Smooth muscle cell (in vitro differentiated cells): ENCODE measurements at regions not wholly inside any gene's neighbourhood (a gene's known extent, or its start where the extent isn't known, plus 50 kb on each side); places are given as distances from the start of the nearest gene placed in this dataset.

Experiments used
- DNase-seq: peaks from one replicate; lab custom pipeline; 2025; ENCODE audit not compliant: unreplicated experiment; lab: John Stamatoyannopoulos, UW
- H2AFZ ChIP-seq: fragments of 200-600 bp; sonication (generic); 2 replicates; pipeline ENCODE4 v1.6.0; 2016; ENCODE audit warnings: antibody characterized with exemption, low read depth, mild to moderate bottlenecking
- H3F3A ChIP-seq: fragments of 200-600 bp; sonication (generic); 2 replicates; pipeline ENCODE4 v1.6.0; 2017; ENCODE audit warnings: antibody characterized with exemption, low read depth
- H3K27ac ChIP-seq: fragments of 200-600 bp; sonication (generic); 2 replicates; pipeline ENCODE4 v1.5.1; 2016; ENCODE audit warnings: low read depth, mild to moderate bottlenecking
- H3K27me3 ChIP-seq: fragments of 200-600 bp; sonication (generic); 2 replicates; pipeline ENCODE4 v1.6.1; 2016; ENCODE audit warnings: low read depth, mild to moderate bottlenecking
- H3K36me3 ChIP-seq: fragments of 200-600 bp; sonication (generic); 2 replicates; pipeline ENCODE4 v1.5.1; 2016; ENCODE audit warnings: low read depth
- H3K4me1 ChIP-seq: fragments of 200-600 bp; sonication (generic); 2 replicates; pipeline ENCODE4 v1.5.1; 2016; ENCODE audit warnings: low read depth
- H3K4me2 ChIP-seq: fragments of 200-600 bp; sonication (generic); 2 replicates; pipeline ENCODE4 v1.6.0; 2016; ENCODE audit warnings: mild to moderate bottlenecking
- H3K4me3 ChIP-seq: fragments of 200-600 bp; sonication (generic); 2 replicates; pipeline ENCODE4 v1.5.1; 2016; ENCODE audit warnings: mild to moderate bottlenecking
- H3K79me2 ChIP-seq: fragments of 200-600 bp; sonication (generic); 2 replicates; pipeline ENCODE4 v1.6.0; 2016; ENCODE audit warnings: low read depth, mild to moderate bottlenecking
- H3K9ac ChIP-seq: fragments of 200-600 bp; sonication (generic); 2 replicates; pipeline ENCODE4 v1.6.0; 2016; ENCODE audit warnings: low read depth
- H3K9me3 ChIP-seq: fragments of 200-600 bp; sonication (generic); replicated peaks from 2 replicates; pipeline ENCODE4 v1.5.1; 2016; ENCODE audit warnings: low read depth
- H4K20me1 ChIP-seq: fragments of 200-600 bp; sonication (generic); 2 replicates; pipeline ENCODE4 v1.6.0; 2016; ENCODE audit warnings: low read depth
- WGBS: methylation state at CpG from one replicate; pipeline ENCODE4 v1.1.7; 2016; ENCODE audit warnings: low lambda C conversion rate; 5-methylcytosine and 5-hydroxymethylcytosine counted together
- TF ChIP-seq, protein P1 (sequence below): fragments of 200-600 bp; sonication (generic); IDR thresholded peaks from 2 replicates; pipeline ENCODE4 v1.5.1; 2017; ENCODE audit warnings: borderline replicate concordance, mild to moderate bottlenecking, antibody characterized with exemption; ENCODE audit not compliant: insufficient read depth, poor library complexity, severe bottlenecking

DNA sequence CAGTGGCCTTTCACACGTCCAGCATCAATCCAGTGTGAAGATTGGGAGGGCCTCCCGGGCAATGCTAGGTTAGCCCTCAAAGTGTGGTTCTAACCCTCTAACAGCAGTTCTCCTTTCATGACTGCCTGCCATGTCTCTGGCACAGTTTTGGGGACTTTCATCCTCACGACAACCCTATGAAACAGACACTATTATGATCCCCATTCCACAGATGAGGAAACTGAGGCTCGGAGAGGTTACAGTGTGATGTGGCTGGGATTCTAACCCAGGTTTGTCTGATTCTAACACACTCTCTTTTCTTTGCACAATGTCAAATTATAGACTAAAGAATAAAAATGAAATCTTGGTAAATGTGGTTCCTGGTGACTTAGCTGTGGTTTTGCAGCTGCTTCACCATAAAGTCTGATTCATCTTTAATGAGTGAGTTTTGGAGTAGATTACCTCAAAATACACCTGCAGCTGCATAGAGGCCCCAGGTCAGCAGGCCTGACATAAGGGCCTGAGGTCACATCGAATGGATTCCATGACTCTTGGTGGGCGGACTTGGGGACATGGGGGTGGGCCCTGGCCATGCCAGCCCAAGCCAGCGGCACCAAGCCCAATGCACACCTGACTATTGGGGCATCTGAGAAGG, 214.4 kb downstream of the GLI2 start:
- no peak for DNase-seq
- TF ChIP-seq, protein P1, sequence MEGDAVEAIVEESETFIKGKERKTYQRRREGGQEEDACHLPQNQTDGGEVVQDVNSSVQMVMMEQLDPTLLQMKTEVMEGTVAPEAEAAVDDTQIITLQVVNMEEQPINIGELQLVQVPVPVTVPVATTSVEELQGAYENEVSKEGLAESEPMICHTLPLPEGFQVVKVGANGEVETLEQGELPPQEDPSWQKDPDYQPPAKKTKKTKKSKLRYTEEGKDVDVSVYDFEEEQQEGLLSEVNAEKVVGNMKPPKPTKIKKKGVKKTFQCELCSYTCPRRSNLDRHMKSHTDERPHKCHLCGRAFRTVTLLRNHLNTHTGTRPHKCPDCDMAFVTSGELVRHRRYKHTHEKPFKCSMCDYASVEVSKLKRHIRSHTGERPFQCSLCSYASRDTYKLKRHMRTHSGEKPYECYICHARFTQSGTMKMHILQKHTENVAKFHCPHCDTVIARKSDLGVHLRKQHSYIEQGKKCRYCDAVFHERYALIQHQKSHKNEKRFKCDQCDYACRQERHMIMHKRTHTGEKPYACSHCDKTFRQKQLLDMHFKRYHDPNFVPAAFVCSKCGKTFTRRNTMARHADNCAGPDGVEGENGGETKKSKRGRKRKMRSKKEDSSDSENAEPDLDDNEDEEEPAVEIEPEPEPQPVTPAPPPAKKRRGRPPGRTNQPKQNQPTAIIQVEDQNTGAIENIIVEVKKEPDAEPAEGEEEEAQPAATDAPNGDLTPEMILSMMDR: no peak
- no peaks in the 10 kb centered on the region for H3F3A ChIP-seq
- H3K36me3 ChIP-seq: no peaks in the 10 kb centered on the region
- H3K9me3 ChIP-seq: no peaks in the 10 kb centered on the region
- no peak overlapping the region for H3K4me2 ChIP-seq
- no peak overlapping the region for H3K9ac ChIP-seq
- no peaks in the 10 kb centered on the region for H3K4me1 ChIP-seq
- H3K27ac ChIP-seq: no peak overlapping the region
- H2AFZ ChIP-seq: no peak overlapping the region
- no peak overlapping the region for H3K4me3 ChIP-seq
- 97% methylated on average over 7 of the region's 7 CpGs for WGBS
- H3K27me3 ChIP-seq: no peaks in the 10 kb centered on the region
- peaks cover 68% of the 10 kb centered on the region for H4K20me1 ChIP-seq
- peaks cover 28% of the 10 kb centered on the region for H3K79me2 ChIP-seq

DNA sequence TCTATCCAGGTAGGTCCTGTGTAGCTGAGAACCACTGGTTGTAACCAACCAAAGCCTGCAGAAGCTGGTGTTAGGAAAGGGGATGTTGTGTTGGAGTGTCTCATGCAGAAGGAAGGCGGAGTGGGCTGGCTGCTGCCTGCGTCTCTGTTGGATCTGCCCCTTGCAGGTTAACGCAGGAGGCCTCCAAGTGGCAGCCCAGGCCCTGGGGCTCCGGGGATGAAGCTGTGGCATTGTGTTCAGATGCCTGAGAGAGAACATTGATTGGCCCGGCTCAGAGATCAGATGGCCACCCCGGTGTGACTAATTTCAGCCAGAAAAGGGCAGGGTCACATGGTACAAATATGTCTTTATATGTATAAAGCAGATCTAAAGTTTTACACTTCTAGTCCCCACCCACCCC, 216.0 kb downstream of the GLI2 start:
- no peak overlapping the region for H3K4me3 ChIP-seq
- H4K20me1 ChIP-seq: peaks cover 60% of the 10 kb centered on the region
- 73% methylated on average over 6 of the region's 6 CpGs for WGBS
- peaks cover 28% of the 10 kb centered on the region for H3K79me2 ChIP-seq
- no peak overlapping the region for H3K4me2 ChIP-seq
- H3K27me3 ChIP-seq: no peaks in the 10 kb centered on the region
- no peaks in the 10 kb centered on the region for H3K4me1 ChIP-seq
- no peaks in the 10 kb centered on the region for H3K36me3 ChIP-seq
- no peaks in the 10 kb centered on the region for H3F3A ChIP-seq
- no peak for DNase-seq
- H2AFZ ChIP-seq: no peak overlapping the region
- H3K9ac ChIP-seq: no peak overlapping the region
- H3K27ac ChIP-seq: no peak overlapping the region
- TF ChIP-seq, protein P1: no peak
- H3K9me3 ChIP-seq: no peaks in the 10 kb centered on the region

DNA sequence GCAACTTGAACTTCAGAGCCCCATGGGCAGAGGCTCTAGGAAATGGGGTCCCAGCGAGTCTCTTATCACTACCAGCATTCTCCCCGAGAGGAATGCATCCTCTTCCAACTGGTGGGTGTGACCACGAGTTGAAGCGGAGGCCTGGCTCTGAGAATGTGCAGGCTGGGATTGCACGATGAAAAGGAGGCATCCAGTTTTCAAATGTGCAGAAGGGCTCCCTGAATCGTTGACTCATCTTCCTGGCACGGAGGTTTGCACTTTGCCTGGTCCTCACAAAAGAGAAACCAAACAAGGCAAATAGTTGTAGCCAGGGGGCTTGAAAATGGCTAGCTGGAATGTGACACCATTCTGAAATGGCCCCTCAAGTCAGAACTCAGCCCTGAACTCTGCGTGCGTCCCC, 216.7 kb downstream of the GLI2 start:
- WGBS: 49% methylated on average over 9 of the region's 9 CpGs
- TF ChIP-seq, protein P1: no peak
- H3K36me3 ChIP-seq: no peaks in the 10 kb centered on the region

More for the DNA sequence above, 216.7 kb downstream of the GLI2 start:
- DNase-seq: no peak
- Histone ChIP-seq H3K27ac (no peak overlapping the region), H3K27me3 (no peaks in the 10 kb centered on the region), H3K9me3 (no peaks in the 10 kb centered on the region), H3K4me2 (no peak overlapping the region), H2AFZ (no peak overlapping the region), H3K9ac (no peak overlapping the region), H3K4me3 (no peak overlapping the region), H3F3A (no peaks in the 10 kb centered on the region), H4K20me1 (peaks cover 55% of the 10 kb centered on the region), H3K4me1 (no peaks in the 10 kb centered on the region), H3K79me2 (peaks cover 26% of the 10 kb centered on the region)
